ENCODE measurements at regions not wholly inside any gene's neighbourhood (a gene's known extent, or its start where the extent isn't known, plus 50 kb on each side); places are given as distances from the start of the nearest gene placed in this dataset.

GRCh38 chr9:99389087-99390033 lies 167.3 kb downstream of the SEC61B start:
- H3K4me3 Mint-ChIP-seq = no peak overlapping the region
- no peaks in the 10 kb centered on the region for H3K4me1 Mint-ChIP-seq
- no peaks in the 10 kb centered on the region for H3K27me3 Mint-ChIP-seq (ENCODE audit: low read depth)
- no peaks in the 10 kb centered on the region for H3K9me3 Mint-ChIP-seq
- H3K36me3 Mint-ChIP-seq = no peaks in the 10 kb centered on the region
- no peak for TF ChIP-seq CTCF (IDR thresholded peaks at IDR 0.05; ENCODE audit: unreplicated experiment)
- no peak overlapping the region for H3K27ac Mint-ChIP-seq
- no peak for DNase-seq (ENCODE audit: low spot score in 2 of 2, unreplicated experiment in 2 of 2)

GRCh38 chr9:99391937-99392594 lies 170.0 kb downstream of the SEC61B start:
- H3K27me3 Mint-ChIP-seq (ENCODE audit: low read depth) = no peaks in the 10 kb centered on the region
- H3K4me1 Mint-ChIP-seq = no peaks in the 10 kb centered on the region
- H3K27ac Mint-ChIP-seq = no peak overlapping the region
- TF ChIP-seq CTCF (IDR thresholded peaks at IDR 0.05; ENCODE audit: unreplicated experiment) = no peak
- DNase-seq (ENCODE audit: low spot score in 2 of 2, unreplicated experiment in 2 of 2) = no peak
- no peaks in the 10 kb centered on the region for H3K9me3 Mint-ChIP-seq
- no peak overlapping the region for H3K4me3 Mint-ChIP-seq
- no peaks in the 10 kb centered on the region for H3K36me3 Mint-ChIP-seq

- Mint-ChIP-seq H3K4me3 (no peak overlapping the region), H3K27ac (no peak overlapping the region), H3K4me1 (no peaks in the 10 kb centered on the region), H3K36me3 (no peaks in the 10 kb centered on the region), H3K27me3 (ENCODE audit: low read depth) (no peaks in the 10 kb centered on the region), H3K9me3 (no peaks in the 10 kb centered on the region)
- DNase-seq (ENCODE audit: low spot score in 2 of 2, unreplicated experiment in 2 of 2) = no peak
- TF ChIP-seq CTCF (IDR thresholded peaks at IDR 0.05; ENCODE audit: unreplicated experiment) = no peak
These were observed 170.9 kb downstream of the SEC61B start for GRCh38 chr9:99392986-99393385.

DNA sequence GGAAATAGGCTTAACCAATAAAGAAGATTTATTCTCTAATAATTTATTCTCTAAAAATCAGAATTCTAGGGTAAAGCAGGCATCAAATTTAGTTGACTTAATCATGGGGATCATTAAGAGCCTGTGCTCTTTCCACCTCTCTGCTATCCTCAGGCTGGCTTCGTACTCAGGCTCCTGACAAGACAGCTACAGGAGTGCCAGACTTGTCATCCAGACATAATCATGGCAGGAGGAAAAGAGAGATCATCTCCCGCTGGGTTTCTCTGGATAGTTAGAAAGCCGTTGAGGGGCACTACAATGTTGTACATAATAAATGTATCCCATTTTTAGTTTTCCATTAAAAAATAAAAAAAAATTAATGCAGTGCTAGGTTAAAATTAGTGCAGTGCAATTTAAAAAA lies 171.9 kb downstream of the SEC61B start:
- no peaks in the 10 kb centered on the region for H3K36me3 Mint-ChIP-seq
- no peaks in the 10 kb centered on the region for H3K27me3 Mint-ChIP-seq (ENCODE audit: low read depth)
- H3K4me3 Mint-ChIP-seq = no peak overlapping the region
- no peak for DNase-seq (ENCODE audit: low spot score in 2 of 2, unreplicated experiment in 2 of 2)
- TF ChIP-seq CTCF (IDR thresholded peaks at IDR 0.05; ENCODE audit: unreplicated experiment) = no peak
- no peaks in the 10 kb centered on the region for H3K4me1 Mint-ChIP-seq
- H3K27ac Mint-ChIP-seq = no peak overlapping the region
- H3K9me3 Mint-ChIP-seq = no peaks in the 10 kb centered on the region

DNA sequence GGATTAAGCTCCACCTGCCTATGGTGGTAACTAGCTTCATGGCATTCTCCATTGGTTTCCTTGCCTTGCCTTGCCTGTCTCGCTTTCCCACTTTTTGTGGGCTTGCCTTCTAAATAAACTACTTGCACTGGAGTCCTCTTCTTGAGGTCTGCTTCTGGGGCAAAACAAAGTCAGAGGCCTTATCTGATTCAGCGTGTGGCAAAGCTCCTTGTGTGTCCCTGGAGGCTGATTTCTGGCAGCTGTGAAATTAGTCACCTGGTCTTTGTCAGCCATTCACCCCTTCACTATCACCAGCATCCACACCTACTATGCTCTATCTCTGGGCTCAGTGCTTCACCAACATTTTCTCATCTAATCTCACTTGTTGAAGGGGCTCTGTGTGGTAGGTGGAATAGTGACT lies 176.2 kb downstream of the SEC61B start:
- no peak overlapping the region for H3K27ac Mint-ChIP-seq
- no peak for DNase-seq (ENCODE audit: low spot score in 2 of 2, unreplicated experiment in 2 of 2)
- TF ChIP-seq CTCF (IDR thresholded peaks at IDR 0.05; ENCODE audit: unreplicated experiment) = no peak
- H3K27me3 Mint-ChIP-seq (ENCODE audit: low read depth) = no peaks in the 10 kb centered on the region
- no peaks in the 10 kb centered on the region for H3K9me3 Mint-ChIP-seq
- peaks cover 13% of the 10 kb centered on the region for H3K4me1 Mint-ChIP-seq
- H3K36me3 Mint-ChIP-seq = no peaks in the 10 kb centered on the region
- no peak overlapping the region for H3K4me3 Mint-ChIP-seq
